Trophoblast cell (in vitro differentiated cells and primary cell): ENCODE measurements at regions not wholly inside any gene's neighbourhood (a gene's known extent, or its start where the extent isn't known, plus 50 kb on each side); places are given as distances from the start of the nearest gene placed in this dataset.

ENCODE experiments used
- DNase-seq, 2 donors: peaks; one replicate each; pipeline ENCODE4 v3.0.0-alpha.2; 2016
- H2AFZ ChIP-seq: 2 replicates; pipeline ENCODE4 v1.6.1; 2013; ENCODE audit warnings: low read length, moderate library complexity, mild to moderate bottlenecking; ENCODE audit not compliant: insufficient read depth, poor library complexity
- H2AK5ac ChIP-seq: 2 replicates; pipeline ENCODE4 v1.6.1; 2013; ENCODE audit warnings: mild to moderate bottlenecking, low read length
- H2BK120ac ChIP-seq: 2 replicates; pipeline ENCODE4 v1.6.1; 2013; ENCODE audit warnings: low read length, mild to moderate bottlenecking, moderate library complexity; ENCODE audit not compliant: insufficient read depth, poor library complexity
- H2BK12ac ChIP-seq: 2 replicates; pipeline ENCODE4 v1.6.1; 2013; ENCODE audit warnings: mild to moderate bottlenecking, low read length, moderate library complexity
- H2BK5ac ChIP-seq: 2 replicates; pipeline ENCODE4 v1.6.1; 2013; ENCODE audit warnings: low read length, low read depth, moderate library complexity, mild to moderate bottlenecking; ENCODE audit not compliant: poor library complexity
- H3K14ac ChIP-seq: 2 replicates; pipeline ENCODE4 v1.6.1; 2013; ENCODE audit warnings: mild to moderate bottlenecking, low read length
- H3K18ac ChIP-seq: 2 replicates; pipeline ENCODE4 v1.6.1; 2013; ENCODE audit warnings: mild to moderate bottlenecking, low read length
- H3K23ac ChIP-seq: 2 replicates; pipeline ENCODE4 v1.6.1; 2013; ENCODE audit warnings: low read length
- H3K27ac ChIP-seq: 2 replicates; pipeline ENCODE4 v1.5.1; 2013; ENCODE audit warnings: low read depth, mild to moderate bottlenecking, inconsistent platforms, low read length, moderate library complexity
- H3K27me3 ChIP-seq: 2 replicates; pipeline ENCODE4 v1.6.1; 2013; ENCODE audit warnings: inconsistent platforms, mild to moderate bottlenecking, low read length, moderate library complexity; ENCODE audit not compliant: insufficient read depth
- H3K36me3 ChIP-seq, 2 experiments: 1 replicate in 1 of 2; 2 replicates in 1 of 2; pipeline ENCODE4 v1.6.1; 2013; ENCODE audit warnings: low read length in 2 of 2, mild to moderate bottlenecking in 2 of 2, moderate library complexity in 1 of 2; ENCODE audit not compliant: insufficient read depth in 2 of 2, control insufficient read depth in 1 of 2
- H3K4ac ChIP-seq: 2 replicates; pipeline ENCODE4 v1.6.1; 2013; ENCODE audit warnings: low read depth, mild to moderate bottlenecking, low read length, moderate library complexity
- H3K4me1 ChIP-seq, 2 experiments: 1 replicate in 1 of 2; 2 replicates in 1 of 2; pipeline ENCODE4 v1.6.1; 2013; ENCODE audit warnings: low read length in 2 of 2, mild to moderate bottlenecking in 2 of 2, moderate library complexity in 1 of 2; ENCODE audit not compliant: insufficient read depth in 2 of 2, control insufficient read depth in 1 of 2
- H3K4me2 ChIP-seq: 2 replicates; pipeline ENCODE4 v1.6.1; 2013; ENCODE audit warnings: inconsistent platforms, mild to moderate bottlenecking, low read length, moderate library complexity
- H3K4me3 ChIP-seq: 2 replicates; pipeline ENCODE4 v1.5.1; 2013; ENCODE audit warnings: mild to moderate bottlenecking, low read depth, low read length, inconsistent platforms
- H3K79me1 ChIP-seq: one replicate; pipeline ENCODE4 v1.6.1; 2013; ENCODE audit warnings: low read length
- H3K79me2 ChIP-seq: 2 replicates; pipeline ENCODE4 v1.6.1; 2013; ENCODE audit warnings: low read length, mild to moderate bottlenecking; ENCODE audit not compliant: control insufficient read depth, insufficient read depth, poor library complexity
- H3K9ac ChIP-seq: 2 replicates; pipeline ENCODE4 v1.6.1; 2013; ENCODE audit warnings: mild to moderate bottlenecking, low read length
- H3K9me3 ChIP-seq: 2 replicates; pipeline ENCODE4 v1.6.1; 2013; ENCODE audit warnings: low read depth, mild to moderate bottlenecking, control low read depth, inconsistent platforms, low read length; ENCODE audit not compliant: insufficient read depth
- H4K12ac ChIP-seq: 2 replicates; pipeline ENCODE4 v1.6.1; 2013; ENCODE audit warnings: low read depth, mild to moderate bottlenecking, low read length, moderate library complexity
- H4K8ac ChIP-seq: 2 replicates; pipeline ENCODE4 v1.6.1; 2013; ENCODE audit warnings: low read depth, mild to moderate bottlenecking, low read length, moderate library complexity
- H4K91ac ChIP-seq: one replicate; pipeline ENCODE4 v1.6.1; 2013; ENCODE audit warnings: low read depth, mild to moderate bottlenecking, low read length, moderate library complexity
- WGBS: extraction: QIAGEN DNeasy Blood & Tissue Kit; methylation state at CpG from one replicate; pipeline ENCODE4 v1.1.7; 2013; ENCODE audit warnings: missing lambda C conversion rate; ENCODE audit not compliant: insufficient read length, insufficient coverage; ENCODE audit errors: extremely low coverage; 5-methylcytosine and 5-hydroxymethylcytosine counted together

- Histone ChIP-seq H4K12ac (no peak overlapping the region), H2BK12ac (no peak overlapping the region), H3K9ac (no peak overlapping the region), H3K36me3 (no peaks in the 10 kb centered on the region), H2AK5ac (no peak overlapping the region), H3K14ac (no peak overlapping the region), H3K79me1 (no peaks in the 10 kb centered on the region), H3K4me1 (no peaks in the 10 kb centered on the region), H3K4ac (no peak overlapping the region), H4K91ac (no peak overlapping the region), H3K23ac (no peak overlapping the region), H3K27me3 (no peaks in the 10 kb centered on the region), H3K27ac (no peak overlapping the region), H3K9me3 (no peaks in the 10 kb centered on the region), H2AFZ (no peak overlapping the region), H3K4me2 (no peak overlapping the region), H4K8ac (no peak overlapping the region), H3K18ac (no peak overlapping the region), H2BK120ac (no peak overlapping the region), H3K4me3 (no peak overlapping the region), H2BK5ac (no peak overlapping the region), H3K79me2 (no peaks in the 10 kb centered on the region)
- DNase-seq, result no peak
- no CpG with 5 or more reads among the region's 4 CpGs for WGBS
Observed at GRCh38 chr2:81437456-81438000, 1133.0 kb upstream of the LRRTM1 start.

GRCh38 chr2:81436256-81436655 is 1131.7 kb upstream of the LRRTM1 start:
- Histone ChIP-seq H3K23ac (no peak overlapping the region), H2BK12ac (no peak overlapping the region), H2AK5ac (no peak overlapping the region), H3K4ac (no peak overlapping the region), H4K12ac (no peak overlapping the region), H3K4me1 (no peaks in the 10 kb centered on the region), H3K14ac (no peak overlapping the region), H3K36me3 (no peaks in the 10 kb centered on the region), H3K27ac (no peak overlapping the region), H3K4me2 (no peak overlapping the region), H2BK120ac (no peak overlapping the region), H3K4me3 (no peak overlapping the region), H4K91ac (no peak overlapping the region), H3K9ac (no peak overlapping the region), H3K79me2 (no peaks in the 10 kb centered on the region), H4K8ac (no peak overlapping the region), H2AFZ (no peak overlapping the region), H2BK5ac (no peak overlapping the region), H3K18ac (no peak overlapping the region), H3K27me3 (no peaks in the 10 kb centered on the region), H3K9me3 (no peaks in the 10 kb centered on the region), H3K79me1 (no peaks in the 10 kb centered on the region)
- WGBS, result no CpG with 5 or more reads among the region's 6 CpGs
- no peak for DNase-seq

GRCh38 chr2:81412681-81413080 is 1108.1 kb upstream of the LRRTM1 start:
- no peak overlapping the region for H3K27ac ChIP-seq
- H3K23ac ChIP-seq, result no peak overlapping the region
- H4K12ac ChIP-seq, result no peak overlapping the region
- no peaks in the 10 kb centered on the region for H3K79me1 ChIP-seq
- H2BK12ac ChIP-seq, result no peak overlapping the region
- no peaks in the 10 kb centered on the region for H3K27me3 ChIP-seq
- no peaks in the 10 kb centered on the region for H3K4me1 ChIP-seq
- no peak overlapping the region for H2AFZ ChIP-seq
- no peak overlapping the region for H4K91ac ChIP-seq
- H4K8ac ChIP-seq, result no peak overlapping the region
- H2BK5ac ChIP-seq, result no peak overlapping the region
- no peak overlapping the region for H2BK120ac ChIP-seq
- H3K4me3 ChIP-seq, result no peak overlapping the region
- no peak overlapping the region for H3K4ac ChIP-seq
- H3K4me2 ChIP-seq, result no peak overlapping the region
- WGBS, result no CpG with 5 or more reads among the region's 3 CpGs
- H3K36me3 ChIP-seq, result no peaks in the 10 kb centered on the region
- no peak overlapping the region for H2AK5ac ChIP-seq
- no peaks in the 10 kb centered on the region for H3K9me3 ChIP-seq
- no peak overlapping the region for H3K14ac ChIP-seq
- H3K9ac ChIP-seq, result no peak overlapping the region
- H3K18ac ChIP-seq, result no peak overlapping the region
- H3K79me2 ChIP-seq, result no peaks in the 10 kb centered on the region
- DNase-seq, result no peak

- no peak overlapping the region for H3K18ac ChIP-seq
- H3K27me3 ChIP-seq, result no peaks in the 10 kb centered on the region
- no peaks in the 10 kb centered on the region for H3K36me3 ChIP-seq
- no peak overlapping the region for H3K4ac ChIP-seq
- WGBS, result no CpG with 5 or more reads among the region's 2 CpGs
- no peak overlapping the region for H3K27ac ChIP-seq
- H2AFZ ChIP-seq, result no peak overlapping the region
- H2AK5ac ChIP-seq, result no peak overlapping the region
- no peak overlapping the region for H3K9ac ChIP-seq
- H4K12ac ChIP-seq, result no peak overlapping the region
- H3K79me2 ChIP-seq, result no peaks in the 10 kb centered on the region
- no peak overlapping the region for H3K4me2 ChIP-seq
- no peak overlapping the region for H3K23ac ChIP-seq
- H3K9me3 ChIP-seq, result no peaks in the 10 kb centered on the region
- H2BK5ac ChIP-seq, result no peak overlapping the region
- H3K79me1 ChIP-seq, result no peaks in the 10 kb centered on the region
- no peak overlapping the region for H4K91ac ChIP-seq
- no peak overlapping the region for H4K8ac ChIP-seq
- H3K4me3 ChIP-seq, result no peak overlapping the region
- DNase-seq, result no peak
- no peaks in the 10 kb centered on the region for H3K4me1 ChIP-seq
- no peak overlapping the region for H3K14ac ChIP-seq
- no peak overlapping the region for H2BK12ac ChIP-seq
- no peak overlapping the region for H2BK120ac ChIP-seq
Observed at GRCh38 chr2:81403508-81403907, 1099.0 kb upstream of the LRRTM1 start.
